ENCODE measurements at regions not wholly inside any gene's neighbourhood (a gene's known extent, or its start where the extent isn't known, plus 50 kb on each side); places are given as distances from the start of the nearest gene placed in this dataset.

- TF ChIP-seq POLR2A (IDR thresholded peaks at IDR 0.05), result no peak
- TF ChIP-seq CTCF (IDR thresholded peaks at IDR 0.05), result no peak
Measured at GRCh38 chr4:24024157-24024556, 134.3 kb upstream of the PPARGC1A start.
